Right lobe of liver (tissue), 4 donors: ENCODE measurements at regions not wholly inside any gene's neighbourhood (a gene's known extent, or its start where the extent isn't known, plus 50 kb on each side); places are given as distances from the start of the nearest gene placed in this dataset.

ENCODE experiments used
- POLR2A ChIP-seq: fragments of 450-650 bp; IDR thresholded peaks from one replicate; pipeline ENCODE4 v1.6.1; 2017; ENCODE audit warnings: antibody characterized with exemption, mild to moderate bottlenecking
- TF ChIP-seq, protein P1 (sequence below), 4 donors: fragments of 200-600 bp in 3 of 4; fragments of 450-650 bp in 1 of 4; IDR thresholded peaks; one replicate each; pipeline versions ENCODE4 v1.5.1 to v1.8.0; 2016 to 2022; ENCODE audit warnings: antibody characterized with exemption in 4 of 4, mild to moderate bottlenecking in 2 of 4
- donor health status: DM: no; HTN: no; CAD: no.
- donor health status: DM: no; HTN: no; CAD: no.
- donor health status: DM: no; HTN: yes; CAD: no.

DNA sequence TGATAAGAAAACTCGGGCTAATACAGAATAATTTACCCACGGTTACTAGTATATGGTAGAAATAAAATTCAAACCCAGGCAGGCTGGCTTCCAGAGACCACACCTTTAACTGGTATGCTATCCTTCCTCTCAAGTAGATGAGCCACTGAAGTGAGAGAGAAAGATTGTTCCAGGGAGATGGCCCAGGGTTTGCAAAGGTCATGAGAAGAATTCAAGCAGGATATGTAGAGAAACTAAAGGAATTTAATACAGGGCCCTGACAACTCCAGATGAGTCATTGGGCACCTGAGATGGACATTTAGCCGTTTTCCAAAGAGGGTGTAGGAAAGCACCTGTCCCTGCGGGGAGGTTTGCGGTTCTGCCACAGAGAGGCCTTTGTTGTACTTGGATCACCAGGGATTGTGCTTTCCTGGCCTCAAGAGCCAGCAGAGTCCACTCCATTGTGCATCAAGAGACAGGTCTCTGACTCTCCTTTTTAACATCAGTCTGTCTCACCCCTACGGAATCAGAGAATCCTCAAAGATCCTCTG lies 152.7 kb upstream of the BLID start:
- TF ChIP-seq, protein P1, sequence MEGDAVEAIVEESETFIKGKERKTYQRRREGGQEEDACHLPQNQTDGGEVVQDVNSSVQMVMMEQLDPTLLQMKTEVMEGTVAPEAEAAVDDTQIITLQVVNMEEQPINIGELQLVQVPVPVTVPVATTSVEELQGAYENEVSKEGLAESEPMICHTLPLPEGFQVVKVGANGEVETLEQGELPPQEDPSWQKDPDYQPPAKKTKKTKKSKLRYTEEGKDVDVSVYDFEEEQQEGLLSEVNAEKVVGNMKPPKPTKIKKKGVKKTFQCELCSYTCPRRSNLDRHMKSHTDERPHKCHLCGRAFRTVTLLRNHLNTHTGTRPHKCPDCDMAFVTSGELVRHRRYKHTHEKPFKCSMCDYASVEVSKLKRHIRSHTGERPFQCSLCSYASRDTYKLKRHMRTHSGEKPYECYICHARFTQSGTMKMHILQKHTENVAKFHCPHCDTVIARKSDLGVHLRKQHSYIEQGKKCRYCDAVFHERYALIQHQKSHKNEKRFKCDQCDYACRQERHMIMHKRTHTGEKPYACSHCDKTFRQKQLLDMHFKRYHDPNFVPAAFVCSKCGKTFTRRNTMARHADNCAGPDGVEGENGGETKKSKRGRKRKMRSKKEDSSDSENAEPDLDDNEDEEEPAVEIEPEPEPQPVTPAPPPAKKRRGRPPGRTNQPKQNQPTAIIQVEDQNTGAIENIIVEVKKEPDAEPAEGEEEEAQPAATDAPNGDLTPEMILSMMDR (IDR thresholded peaks at IDR 0.05) = no peak
- TF ChIP-seq POLR2A = no peak
